ENCODE measurements at regions not wholly inside any gene's neighbourhood (a gene's known extent, or its start where the extent isn't known, plus 50 kb on each side); places are given as distances from the start of the nearest gene placed in this dataset.

DNA sequence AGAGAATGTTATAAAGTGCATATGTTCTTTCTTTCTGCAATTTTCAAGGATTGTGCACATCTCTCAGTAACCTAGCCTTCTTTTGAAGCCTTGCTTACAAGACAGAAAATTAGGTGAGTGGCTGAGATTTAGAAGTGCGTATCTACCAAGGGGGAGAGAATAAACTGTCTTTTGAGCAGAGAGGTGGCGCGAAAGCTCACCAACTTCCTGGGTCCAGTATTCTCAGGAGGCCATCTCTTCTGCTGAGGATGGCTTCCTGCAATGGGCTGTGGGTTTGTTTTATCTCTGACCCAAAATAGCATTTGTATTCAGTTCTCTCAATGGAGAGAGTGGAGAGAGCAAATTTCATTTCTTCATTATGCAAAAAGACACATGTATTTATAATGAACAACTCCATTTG lies 75.4 kb upstream of the RPS23 start:
- no peak for DNase-seq (ENCODE audit: low read depth)
- no peak overlapping the region for H3K4me3 ChIP-seq (ENCODE audit: low read depth, low read length)
- TF ChIP-seq, protein P1, sequence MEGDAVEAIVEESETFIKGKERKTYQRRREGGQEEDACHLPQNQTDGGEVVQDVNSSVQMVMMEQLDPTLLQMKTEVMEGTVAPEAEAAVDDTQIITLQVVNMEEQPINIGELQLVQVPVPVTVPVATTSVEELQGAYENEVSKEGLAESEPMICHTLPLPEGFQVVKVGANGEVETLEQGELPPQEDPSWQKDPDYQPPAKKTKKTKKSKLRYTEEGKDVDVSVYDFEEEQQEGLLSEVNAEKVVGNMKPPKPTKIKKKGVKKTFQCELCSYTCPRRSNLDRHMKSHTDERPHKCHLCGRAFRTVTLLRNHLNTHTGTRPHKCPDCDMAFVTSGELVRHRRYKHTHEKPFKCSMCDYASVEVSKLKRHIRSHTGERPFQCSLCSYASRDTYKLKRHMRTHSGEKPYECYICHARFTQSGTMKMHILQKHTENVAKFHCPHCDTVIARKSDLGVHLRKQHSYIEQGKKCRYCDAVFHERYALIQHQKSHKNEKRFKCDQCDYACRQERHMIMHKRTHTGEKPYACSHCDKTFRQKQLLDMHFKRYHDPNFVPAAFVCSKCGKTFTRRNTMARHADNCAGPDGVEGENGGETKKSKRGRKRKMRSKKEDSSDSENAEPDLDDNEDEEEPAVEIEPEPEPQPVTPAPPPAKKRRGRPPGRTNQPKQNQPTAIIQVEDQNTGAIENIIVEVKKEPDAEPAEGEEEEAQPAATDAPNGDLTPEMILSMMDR (IDR thresholded peaks at IDR 0.05; ENCODE audit: insufficient read depth, low read depth, low read length): no peak

DNA sequence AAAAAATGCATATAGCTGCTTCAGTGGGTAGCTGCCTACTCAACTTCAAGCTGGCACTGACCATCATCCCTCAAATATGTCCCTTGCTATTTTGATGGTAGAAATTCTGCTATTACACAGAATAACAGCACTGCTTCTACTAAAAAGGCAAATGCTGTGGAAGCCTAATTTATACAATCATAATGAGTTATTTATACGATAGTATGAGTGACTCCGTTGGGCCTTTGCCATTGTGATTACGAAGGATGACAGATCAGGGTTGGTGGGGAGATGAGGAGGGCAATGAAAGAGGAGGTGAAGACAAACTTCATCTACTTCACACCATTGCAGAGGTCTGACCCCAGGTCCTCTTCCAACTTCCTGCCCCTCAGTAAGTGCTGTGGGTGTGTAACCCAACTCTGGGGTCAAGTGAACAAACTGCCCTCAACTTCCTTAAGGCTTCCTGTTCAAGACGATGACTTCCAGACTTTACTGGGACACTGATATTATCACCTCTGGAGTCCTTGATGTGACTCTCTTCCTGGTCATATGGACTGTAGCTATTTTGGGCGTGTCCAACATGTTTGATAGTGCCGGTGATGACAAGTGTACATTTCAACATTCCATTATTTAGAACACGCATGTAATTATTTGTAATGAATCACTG lies 74.1 kb upstream of the RPS23 start:
- no peak overlapping the region for H3K4me3 ChIP-seq (ENCODE audit: low read depth, low read length)
- DNase-seq (ENCODE audit: low read depth): no peak
- TF ChIP-seq, protein P1 (IDR thresholded peaks at IDR 0.05; ENCODE audit: insufficient read depth, low read depth, low read length): no peak

DNA sequence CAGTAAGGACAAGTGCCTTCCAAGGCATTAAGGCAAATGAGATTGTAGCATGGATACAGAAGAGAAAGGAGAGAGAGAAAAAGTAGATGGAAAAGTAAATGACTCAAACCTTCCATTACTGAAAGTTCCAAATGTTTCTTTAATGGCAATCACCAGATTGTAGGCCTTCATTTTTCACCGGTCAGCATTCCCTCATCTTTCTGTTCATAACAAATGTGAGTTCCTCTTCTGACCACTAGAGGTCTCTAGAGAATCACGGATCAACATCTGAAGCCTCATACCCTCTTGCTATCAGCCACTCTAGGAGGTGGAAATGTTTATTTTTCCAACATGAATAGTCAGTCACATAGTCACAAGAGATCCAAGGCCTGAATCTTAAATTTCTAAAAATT lies 73.6 kb upstream of the RPS23 start:
- peak; percentile 82 for DNase-seq (ENCODE audit: low read depth)
- TF ChIP-seq, protein P1 (IDR thresholded peaks at IDR 0.05; ENCODE audit: insufficient read depth, low read depth, low read length): peak; percentile 85
- H3K4me3 ChIP-seq (ENCODE audit: low read depth, low read length): no peak overlapping the region

DNA sequence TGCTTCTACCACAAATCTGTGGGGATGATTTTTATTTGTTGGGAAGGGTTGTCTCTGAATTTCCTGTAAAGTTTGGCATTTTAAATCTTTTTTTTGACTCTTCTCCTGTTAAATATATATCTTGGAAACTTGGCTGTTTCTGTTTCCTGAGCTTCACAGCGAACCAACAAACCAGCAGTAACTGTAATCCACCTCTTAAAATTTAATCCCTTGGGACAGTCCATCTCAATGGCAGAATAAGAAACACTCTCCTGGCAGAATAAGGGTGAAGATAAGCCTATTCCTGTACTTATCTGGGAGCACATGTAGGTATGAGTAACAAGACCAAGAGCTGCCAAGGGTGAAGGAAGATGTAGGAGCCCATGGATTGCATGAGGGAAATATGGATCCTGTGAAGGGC lies 73.1 kb upstream of the RPS23 start:
- DNase-seq (ENCODE audit: low read depth): no peak
- H3K4me3 ChIP-seq (ENCODE audit: low read depth, low read length): no peak overlapping the region
- TF ChIP-seq, protein P1 (IDR thresholded peaks at IDR 0.05; ENCODE audit: insufficient read depth, low read depth, low read length): no peak

DNA sequence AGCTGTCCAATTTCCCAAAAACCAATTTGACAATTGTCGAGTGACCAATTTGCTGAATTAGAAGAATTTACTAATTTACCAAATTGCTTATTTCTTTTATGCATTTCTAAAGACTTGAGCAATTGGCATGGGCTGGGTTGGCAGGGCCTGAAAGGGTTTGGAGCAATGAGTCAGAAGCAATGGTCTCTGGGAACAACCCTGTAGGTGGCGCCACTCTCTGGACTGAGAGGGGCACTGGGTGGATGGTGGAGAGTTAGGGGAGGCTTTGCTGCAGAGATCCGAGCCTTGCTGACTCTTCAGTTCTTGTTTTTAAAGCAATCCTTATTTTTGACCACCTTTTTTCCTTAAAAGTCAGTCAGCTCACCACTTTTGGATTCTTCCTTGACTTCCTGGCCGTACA lies 71.5 kb upstream of the RPS23 start:
- TF ChIP-seq, protein P1 (IDR thresholded peaks at IDR 0.05; ENCODE audit: insufficient read depth, low read depth, low read length): peak; percentile 53
- H3K4me3 ChIP-seq (ENCODE audit: low read depth, low read length): no peak overlapping the region
- DNase-seq (ENCODE audit: low read depth): no peak

DNA sequence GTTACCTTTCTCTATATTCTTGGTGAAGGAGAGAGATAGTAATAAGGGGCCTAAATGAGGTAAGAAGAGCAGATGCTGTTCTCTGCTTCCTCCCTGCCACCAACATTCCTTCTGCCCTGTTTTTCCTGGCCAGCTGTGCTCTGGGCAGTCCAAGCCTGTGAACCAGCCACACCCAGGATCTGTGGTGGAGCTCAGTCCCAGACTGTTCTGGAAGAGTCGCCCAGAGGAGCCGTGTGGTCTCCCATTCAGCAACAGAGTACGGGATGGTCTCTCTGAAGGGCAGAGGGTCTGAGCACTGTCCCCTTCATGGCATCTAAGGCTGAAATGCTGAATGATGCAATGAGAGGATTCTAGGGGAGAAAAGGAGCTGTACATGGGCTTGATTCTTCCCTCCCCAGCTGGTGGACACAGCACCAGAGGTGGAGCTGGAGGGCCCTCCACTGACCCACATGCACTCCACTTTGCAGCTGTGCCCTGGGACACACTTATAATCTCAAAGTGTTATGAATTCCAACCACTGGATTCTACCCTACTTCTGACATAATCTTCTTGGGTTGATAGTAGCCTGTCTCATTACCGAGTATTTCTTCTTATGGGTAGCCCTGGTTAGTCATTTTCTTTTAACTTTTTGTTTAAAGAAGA lies 70.8 kb upstream of the RPS23 start:
- TF ChIP-seq, protein P1 (IDR thresholded peaks at IDR 0.05; ENCODE audit: insufficient read depth, low read depth, low read length): no peak
- H3K4me3 ChIP-seq (ENCODE audit: low read depth, low read length): no peak overlapping the region
- DNase-seq (ENCODE audit: low read depth): no peak
